ENCODE measurements at regions not wholly inside any gene's neighbourhood (a gene's known extent, or its start where the extent isn't known, plus 50 kb on each side); places are given as distances from the start of the nearest gene placed in this dataset.
"Not testable (repeated sequence)": the region's sequence is repeated elsewhere in the genome, so short reads cannot be mapped to it uniquely, and the experiment has no call there.

DNA sequence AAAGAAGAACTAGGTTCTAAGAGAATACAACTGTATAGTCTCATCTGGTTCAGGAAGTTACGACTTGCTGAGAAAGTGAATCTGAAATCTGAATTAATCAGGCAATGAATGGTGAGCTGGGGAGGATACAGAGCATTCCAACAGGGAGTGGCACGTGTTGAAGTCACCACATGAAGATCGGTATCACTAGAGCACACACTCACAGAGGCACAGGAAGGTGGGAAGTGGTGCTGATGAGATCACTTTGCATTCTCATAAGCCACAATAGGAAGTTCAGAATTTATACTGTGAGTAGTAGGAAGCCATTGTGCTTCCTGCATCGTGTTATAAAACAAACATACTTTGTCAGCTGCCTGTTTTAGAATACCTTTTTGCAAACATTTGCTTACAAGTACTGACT lies 615.0 kb upstream of the DDX18 start:
- no peak for DNase-seq (ENCODE audit: low spot score)

DNA sequence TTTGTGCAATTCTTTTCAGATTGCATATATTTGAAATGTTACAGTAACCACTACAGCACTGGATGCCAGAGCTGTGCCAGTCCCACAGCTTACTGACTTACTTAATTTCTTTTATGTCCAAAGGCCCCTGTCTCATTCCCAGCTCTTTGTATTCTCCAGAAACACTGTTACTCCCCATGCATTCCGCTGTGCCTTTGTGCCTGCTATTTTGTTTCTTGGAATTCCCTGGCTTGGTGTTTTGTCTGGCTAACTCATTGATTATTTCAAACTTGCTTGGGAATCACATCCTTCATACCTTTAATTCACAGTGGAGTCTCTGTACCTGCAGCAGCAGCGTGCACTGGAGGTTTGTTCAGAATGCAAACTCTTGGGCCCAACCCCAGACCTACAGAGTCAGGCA lies 601.9 kb upstream of the DDX18 start:
- no peak for DNase-seq (ENCODE audit: low spot score)

DNA sequence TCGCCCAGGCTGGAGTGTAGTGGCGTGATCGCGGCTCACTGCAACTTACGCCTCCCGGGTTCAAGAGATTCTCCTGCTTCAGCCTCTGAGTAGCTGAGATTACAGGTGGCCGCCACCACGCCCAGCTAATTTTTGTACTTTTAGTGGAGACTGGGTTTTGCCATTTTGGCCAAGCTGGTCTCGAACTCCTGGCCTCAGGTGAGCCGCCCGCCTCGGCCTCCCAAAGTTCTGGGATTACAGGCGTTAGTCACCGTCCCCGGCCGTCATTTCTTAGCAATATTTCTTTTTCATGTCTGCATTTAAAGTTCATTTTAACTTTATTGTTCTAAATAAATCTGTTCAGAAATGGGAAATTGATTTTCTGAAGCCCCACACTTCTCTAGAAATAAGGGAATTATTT lies 597.3 kb upstream of the DDX18 start:
- DNase-seq (ENCODE audit: low spot score): no peak

DNA sequence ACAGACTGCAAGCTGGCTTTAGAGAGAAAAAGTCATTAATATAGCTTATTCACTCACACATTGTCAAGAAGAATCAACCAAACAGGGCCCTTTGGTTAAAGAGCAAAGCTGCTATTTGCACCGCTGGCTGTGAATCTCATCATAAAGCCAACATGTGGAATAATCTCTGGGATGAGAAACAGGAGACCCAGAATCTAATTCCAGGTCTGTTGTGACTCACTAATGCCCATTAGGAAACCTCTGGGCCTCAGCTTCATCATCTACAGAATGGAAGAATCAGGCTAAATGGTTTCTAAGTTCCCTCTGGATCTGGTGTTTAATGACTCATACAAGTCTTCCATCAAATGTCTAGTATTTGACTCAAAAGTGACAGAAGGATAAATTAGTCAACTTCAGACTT lies 591.7 kb upstream of the DDX18 start:
- DNase-seq (ENCODE audit: low spot score): peak; percentile 60

DNA sequence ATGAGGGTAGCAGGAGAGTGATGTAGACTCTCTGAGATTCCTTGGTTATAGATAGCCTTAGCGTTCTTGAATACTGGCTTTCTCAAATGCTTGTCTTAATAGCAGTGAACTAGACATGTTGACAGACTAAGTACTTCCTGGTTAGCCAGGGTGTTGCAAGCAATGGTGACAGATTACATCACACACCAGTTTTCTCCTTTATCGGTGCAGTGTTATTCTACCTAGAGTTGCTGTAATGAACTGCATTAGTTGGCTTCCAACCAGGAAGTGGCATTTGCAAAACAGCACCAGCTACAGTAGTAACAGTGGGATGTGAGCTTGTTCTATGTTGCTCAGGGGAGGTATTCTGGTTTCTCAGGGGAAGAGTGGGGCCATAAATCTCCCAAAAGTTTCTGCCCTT lies 582.2 kb upstream of the DDX18 start:
- no peak for DNase-seq (ENCODE audit: low spot score)

DNA sequence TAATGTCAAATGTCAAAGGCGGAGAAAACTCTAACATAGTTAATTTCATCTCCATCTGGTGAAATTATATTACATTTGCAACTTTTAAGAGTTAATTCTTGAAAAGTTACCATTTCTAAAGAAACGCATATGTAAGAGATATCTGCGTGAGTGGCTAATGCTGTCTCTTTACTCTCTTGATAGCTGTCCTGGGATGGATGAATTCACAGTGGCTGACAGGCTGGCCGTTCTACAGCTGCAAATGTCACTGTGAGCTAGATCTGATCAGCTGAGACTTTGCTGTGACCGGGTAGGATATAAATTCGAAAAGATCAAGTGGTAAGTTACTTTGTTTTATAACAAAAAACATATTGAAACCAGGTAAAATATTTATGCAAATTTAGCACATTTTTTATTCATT lies 557.1 kb upstream of the DDX18 start:
- no peak for DNase-seq (ENCODE audit: low spot score)

DNA sequence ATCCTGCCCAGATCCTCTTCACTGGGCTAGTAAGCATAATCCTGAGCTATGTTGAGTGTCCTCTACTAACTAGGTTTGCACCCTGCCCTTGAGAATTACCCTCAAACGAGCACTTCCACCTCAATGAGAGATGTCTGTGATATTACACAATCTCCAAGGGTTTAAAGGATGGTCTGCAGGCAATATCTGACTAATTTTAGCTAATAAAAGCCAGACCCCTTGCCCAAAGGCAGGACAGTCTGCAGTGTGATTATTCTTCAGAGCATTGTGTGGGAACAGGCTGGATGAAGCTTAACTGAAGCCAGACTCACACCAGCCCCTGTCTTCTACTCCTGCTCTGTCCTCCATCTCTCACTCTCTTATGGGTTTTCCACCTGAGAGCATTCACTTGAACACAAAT lies 544.9 kb upstream of the DDX18 start:
- no peak for DNase-seq (ENCODE audit: low spot score)

DNA sequence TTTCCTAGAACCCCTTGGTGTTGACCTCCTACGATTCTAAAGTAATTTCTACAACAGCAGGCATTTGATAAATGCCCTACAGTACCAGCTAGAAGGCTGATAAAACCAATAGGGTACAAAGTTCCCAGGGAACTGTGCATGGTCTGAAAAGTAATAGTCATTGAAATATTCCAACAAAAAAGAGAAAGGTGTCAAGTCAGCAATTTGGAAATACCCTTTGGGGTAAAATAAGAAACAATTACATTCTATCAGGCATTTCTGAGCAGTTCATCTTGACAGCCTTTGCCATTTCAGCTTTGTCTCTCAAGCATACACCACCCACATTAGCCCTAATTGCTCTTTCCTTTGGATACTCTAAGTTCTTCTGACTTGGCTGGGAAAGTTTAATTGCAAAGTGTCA lies 542.9 kb upstream of the DDX18 start:
- DNase-seq (ENCODE audit: low spot score): no peak

DNA sequence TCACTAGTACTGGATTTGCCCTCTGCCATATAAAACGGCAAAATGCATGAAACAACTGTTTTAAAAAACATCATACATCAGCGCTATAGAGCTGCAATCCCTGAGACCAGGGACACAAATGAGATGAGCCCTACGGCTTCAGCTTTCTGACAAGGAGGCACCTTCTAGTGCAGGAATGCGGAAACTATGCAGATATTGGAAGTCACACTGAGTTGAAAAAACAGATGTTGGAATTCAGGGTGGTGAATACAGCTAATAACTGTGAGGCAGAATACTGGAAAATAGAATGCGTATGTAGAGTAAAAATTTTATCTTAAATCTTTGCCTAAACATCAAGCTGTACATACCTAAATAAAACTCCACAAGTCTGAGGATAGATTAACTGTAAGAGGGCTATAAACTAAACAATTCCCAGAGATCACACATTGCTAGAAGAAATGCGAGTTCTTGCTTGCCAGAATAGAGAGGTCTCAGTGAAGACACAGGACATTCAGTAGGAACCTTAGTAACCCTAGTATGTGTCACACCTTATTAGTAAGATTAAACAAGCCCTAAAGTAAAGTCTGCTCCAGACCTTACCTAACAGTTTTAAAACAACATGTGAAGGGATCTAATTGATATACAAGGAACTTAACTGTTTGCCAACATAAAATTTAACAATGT lies 541.4 kb upstream of the DDX18 start:
- DNase-seq (ENCODE audit: low spot score): peak; percentile 83

DNA sequence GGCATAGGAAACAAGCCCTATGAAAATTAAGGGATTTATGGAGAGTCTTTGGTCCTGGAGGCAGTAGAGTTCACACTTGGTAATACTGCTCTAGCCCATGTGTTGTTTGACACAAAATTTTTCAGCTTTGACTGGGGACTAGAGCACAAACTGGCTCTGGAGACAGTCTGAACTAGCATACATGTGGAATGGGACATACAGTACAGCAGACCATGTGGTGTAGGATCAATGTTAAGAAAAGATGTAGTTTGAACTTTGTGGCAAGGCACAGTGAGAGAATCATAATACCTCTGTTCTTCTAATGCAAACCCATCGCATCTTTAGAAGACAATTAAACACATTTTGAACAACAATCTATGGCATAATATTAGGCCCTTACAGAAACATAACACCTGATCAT lies 521.5 kb upstream of the DDX18 start:
- DNase-seq (ENCODE audit: low spot score): no peak

DNA sequence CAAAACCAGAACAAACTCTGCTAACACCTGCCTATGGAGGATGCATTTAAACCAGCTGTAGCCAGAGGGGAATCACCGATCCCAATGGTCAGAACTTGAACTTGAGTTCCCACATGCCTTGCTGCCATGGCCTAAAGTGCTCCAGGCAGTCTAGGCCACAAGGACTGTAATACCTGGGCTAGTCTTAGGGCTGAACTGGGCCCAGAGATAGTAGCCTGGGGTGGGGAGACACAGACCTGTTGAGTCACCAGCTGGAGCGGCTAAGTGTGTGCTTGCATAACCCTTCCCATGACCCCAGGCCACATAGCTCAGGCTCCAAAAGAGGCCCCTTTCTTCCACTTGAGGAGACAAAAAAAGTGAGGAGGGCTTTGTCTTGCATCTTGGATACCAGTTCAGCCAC lies 515.0 kb upstream of the DDX18 start:
- DNase-seq (ENCODE audit: low spot score): no peak

DNA sequence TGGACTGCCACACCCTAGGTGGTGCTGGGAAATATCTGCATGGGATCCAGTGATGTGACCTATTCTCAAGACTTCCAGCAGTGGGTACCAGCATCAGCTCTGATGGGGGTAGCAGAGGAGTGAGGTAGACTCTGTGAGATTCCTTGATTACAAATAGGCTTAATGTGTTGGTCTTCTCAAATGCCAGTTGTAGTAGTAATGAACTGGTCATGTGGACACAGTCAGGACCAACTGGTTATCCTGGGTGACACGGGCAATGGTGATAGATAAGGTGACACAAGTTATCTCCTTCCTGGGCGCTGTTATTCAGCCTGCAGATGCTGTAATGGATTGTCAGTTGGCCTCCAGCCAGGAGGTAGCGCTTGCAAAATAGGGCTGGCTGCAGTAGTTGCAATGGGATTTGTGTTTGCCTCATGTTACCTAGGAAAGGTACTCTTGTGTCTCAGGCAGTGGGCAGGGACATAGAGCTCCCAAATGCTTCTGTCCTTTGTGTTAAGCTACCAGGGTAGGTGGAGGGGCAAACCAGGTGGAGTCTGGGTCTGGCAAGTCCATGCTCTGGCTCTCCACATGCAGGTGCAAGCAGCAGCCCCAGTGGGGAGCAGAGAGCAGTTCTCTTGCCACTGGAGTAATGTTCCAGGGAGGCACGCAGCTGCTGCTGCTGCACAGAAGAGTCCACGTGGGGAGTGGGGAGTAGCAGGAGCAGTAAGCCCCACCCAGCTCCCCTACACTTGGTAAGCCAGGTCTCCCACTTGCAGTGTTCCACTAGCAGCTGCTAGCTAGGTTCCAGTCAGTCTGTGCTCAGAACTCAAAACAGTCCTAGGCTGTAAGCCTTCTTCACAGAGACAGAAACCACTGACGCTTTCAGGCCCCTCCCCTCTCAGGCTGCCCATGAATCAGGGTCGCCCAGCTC lies 505.4 kb upstream of the DDX18 start:
- no peak for DNase-seq (ENCODE audit: low spot score)

DNA sequence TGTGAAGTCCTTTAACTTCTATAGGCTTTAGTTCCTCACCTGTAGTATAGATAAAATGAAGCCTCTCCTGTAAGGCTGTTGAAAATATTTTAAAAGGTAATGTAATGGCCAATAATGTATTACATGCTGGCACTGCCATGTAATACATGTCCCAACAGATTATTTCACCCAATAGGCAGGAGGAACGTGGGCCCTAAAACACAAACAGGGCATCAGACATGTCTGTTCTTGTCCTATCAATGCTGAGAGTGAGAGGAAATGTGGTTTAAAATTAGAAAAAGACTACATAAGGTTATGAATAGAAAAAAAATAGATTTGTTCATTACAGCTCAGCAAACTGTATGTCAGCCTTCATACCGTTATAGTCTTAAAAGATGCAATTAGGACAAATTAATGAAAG lies 492.7 kb upstream of the DDX18 start:
- peak; percentile 20 for DNase-seq (ENCODE audit: low spot score)

DNA sequence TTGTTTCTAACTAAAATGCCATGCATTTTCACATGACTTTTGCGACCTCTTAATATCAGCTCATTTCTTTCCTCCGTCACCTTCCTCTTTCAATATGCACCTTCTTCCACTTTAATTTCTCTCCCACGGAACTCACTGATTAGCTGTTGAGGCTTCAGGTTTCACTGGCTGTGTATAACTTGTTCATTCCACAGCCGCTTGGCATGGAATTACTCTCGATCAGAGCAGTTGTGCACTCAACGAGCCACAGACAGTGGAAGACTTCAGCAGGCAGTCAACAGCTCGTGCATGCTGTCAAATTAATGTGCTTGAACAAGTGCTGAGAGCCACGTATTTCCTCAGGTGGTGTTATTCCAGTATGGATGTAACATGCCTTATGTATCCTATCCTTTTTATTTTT lies 491.2 kb upstream of the DDX18 start:
- DNase-seq (ENCODE audit: low spot score): peak; percentile 5

DNA sequence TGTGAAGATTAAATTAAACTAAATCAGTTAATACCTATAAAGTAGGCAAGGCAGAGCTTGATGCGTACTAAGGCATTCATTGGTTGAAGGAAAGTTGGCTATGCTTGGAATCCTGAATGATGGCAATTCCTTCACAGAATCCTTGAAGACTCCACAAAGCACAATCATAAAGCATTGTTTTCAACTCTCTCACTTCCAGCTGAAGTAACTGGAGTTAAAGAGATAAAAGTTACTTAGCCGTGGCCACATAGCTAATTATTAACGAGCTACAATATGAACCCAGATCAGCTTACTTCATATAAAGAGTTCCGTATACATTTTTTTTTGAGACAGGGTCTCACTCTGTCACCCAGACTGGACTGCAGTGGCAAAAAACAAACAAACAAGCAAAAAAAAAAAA lies 483.9 kb upstream of the DDX18 start:
- DNase-seq (ENCODE audit: low spot score): no peak

DNA sequence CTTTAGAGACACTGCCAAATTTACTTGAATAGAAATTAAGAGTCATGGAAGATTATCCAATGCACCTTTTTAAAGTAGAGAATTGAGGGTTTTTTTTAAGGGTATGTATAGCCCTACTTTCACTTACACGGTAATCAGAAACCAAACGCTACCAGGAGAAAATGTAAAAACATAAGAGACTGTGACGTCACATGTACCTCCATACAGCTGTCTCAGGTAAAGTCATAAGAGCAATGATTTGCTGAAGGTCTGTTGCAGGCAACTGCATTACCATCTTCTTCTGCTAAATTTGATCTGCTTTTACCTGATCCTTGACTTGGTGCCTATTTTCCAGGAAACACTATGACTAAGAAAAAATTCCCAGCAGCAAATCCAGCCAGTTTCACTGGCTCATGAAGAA lies 478.5 kb upstream of the DDX18 start:
- no peak for DNase-seq (ENCODE audit: low spot score)

DNA sequence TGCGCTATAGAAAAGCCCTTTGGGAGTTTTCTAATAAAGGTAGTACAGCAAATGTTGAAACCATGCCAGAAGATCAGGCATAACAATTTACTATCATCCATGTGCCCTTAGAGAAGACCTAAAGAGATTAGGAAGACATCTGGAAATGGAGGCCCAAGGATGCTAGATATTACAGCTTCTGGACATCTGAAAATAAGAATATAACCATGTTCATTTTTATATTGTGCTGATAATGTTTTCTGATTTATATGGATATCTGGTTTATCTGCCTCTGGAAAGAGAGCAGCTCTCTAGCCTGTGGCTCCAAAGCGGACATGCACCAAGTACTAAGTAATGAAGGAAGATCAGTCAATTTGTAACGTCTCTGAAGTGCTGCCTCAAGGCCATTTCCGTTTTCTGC lies 478.0 kb upstream of the DDX18 start:
- no peak for DNase-seq (ENCODE audit: low spot score)

DNA sequence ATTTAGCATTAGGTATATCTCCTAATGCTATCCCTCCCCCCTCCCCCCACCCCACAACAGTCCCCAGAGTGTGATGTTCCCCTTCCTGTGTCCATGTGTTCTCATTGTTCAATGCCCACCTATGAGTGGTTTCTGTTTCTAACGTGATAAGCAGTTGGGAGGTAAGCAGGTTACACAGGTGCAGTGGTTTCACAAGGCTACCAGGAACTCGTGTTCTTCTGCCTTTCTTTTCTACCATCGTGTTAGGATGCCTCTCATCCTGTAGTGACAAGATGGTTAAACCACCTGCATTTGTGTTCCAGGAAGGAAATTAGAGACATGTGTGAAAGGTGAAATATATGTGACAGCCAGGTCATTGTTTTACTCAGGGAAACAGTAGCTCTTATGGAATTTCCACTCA lies 476.5 kb upstream of the DDX18 start:
- not testable (repeated sequence) for DNase-seq (ENCODE audit: low spot score)

DNA sequence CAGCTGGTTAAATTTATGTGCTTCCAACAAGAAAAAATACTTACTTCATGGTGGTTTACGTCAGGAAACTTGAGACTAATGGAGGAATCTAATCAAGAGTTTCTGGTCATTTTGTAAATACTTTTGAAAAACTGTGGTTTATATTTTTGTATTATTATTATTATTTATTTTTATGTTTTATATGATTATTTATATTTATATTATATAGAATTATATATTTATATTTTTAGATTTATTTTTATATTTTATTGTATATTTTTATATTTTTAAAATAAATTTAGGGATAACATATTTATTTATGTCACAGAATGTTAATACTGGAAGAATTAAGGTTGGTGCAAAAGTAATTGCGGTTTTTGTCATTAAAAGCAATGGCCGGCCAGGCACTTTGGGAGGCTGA lies 474.5 kb upstream of the DDX18 start:
- DNase-seq (ENCODE audit: low spot score): no peak

DNA sequence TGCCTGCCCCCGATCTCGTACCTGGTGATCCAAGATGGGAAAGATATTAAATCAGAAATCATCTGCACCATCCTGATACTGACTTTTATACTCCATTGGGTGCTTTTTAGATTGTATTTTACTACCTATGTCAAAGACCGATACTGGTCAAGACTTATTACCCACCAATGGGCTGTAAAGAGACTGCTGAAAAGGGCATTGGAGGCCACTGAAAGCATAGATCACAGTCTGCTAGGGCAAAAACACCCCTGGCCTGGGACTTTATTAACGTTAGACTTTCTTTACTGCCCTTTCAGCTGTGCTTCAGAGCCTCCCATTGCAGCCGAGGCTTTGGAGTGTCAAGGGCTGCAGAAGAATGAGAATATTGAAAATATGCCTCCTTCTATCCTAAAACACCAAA lies 472.8 kb upstream of the DDX18 start:
- no peak for DNase-seq (ENCODE audit: low spot score)

DNA sequence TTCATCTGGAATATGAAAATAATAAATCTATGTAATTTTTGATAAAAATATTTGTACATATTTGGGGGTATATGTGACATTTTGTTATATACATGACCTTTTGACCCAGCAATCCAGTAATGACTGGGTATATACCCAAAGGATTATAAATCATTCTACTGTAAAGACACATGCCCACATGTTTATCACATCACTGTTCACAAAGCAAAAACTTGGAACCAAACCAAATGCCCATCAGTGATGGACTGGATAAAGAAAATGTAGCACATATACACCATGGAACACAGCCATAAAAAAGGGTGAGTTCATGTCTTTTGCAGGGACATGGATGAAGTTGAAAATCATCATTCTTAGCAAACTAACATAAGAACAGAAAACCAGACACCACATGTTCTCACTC lies 472.1 kb upstream of the DDX18 start:
- DNase-seq (ENCODE audit: low spot score): no peak

DNA sequence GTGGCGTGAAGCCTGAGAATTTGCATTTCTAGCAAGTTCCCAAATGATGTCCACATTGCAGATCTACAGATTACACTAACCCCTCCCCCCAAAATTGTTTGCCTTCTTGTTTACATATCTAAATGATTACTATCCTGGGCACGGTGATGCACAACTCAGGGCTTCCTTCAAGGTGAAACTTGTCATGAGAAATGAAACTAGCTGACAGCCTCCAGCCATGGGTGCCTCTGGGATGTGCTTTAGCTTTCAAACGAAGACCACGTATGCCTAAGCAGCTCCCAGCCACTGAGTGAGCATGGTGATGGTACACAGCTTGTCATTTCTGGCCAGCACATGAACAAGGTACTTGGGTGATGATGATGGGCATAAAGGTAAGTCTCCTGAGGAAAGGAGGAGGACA lies 464.8 kb upstream of the DDX18 start:
- DNase-seq (ENCODE audit: low spot score): no peak

DNA sequence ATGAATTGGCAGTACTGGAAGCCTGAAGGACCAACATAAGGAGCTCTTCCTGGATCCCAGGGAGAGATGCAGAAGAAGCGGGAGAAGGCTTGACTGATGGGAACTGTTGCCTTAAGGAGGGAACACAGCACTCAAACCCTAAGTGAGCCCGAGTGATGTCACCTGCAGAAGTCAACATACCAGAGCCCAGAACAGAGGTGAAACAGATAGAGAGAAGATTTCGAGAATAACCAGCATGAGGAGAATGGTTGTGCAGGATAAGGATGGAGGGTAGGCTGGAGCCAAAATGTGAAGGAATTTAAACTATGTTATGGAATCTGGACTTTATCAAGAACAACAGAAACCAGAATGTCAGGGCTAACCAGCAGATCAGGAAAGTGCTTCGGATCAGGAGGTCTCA lies 463.1 kb upstream of the DDX18 start:
- DNase-seq (ENCODE audit: low spot score): peak; percentile 10

All from umbilical cord (tissue), 1 donor.